ENCODE measurements at regions not wholly inside any gene's neighbourhood (a gene's known extent, or its start where the extent isn't known, plus 50 kb on each side); places are given as distances from the start of the nearest gene placed in this dataset.

DNA sequence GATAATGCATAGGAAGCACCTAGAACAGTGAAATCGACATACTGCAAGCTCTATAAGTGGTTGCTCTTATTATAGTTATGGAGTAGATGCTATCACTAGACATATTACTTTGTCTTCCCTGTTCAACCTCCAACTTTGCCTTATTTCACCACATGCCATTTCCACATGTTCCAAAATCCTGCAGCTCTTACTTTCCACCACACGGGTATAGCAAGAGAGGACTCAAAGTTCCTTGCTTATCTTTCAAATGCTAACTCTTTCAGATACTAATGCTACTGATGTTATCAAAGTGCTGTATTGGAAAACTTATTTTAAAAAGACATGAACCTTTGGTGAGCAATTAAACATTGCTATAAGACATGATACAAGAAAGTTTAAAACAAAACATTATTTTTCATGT is 1130.1 kb downstream of the HACE1 start:
- 3% methylated on average over 2 of the region's 2 CpGs for WGBS (ENCODE audit: insufficient coverage, low coverage, missing lambda C conversion rate)
- intact Hi-C loops (cut with micrococcal nuclease): no loop called here
- Histone ChIP-seq H3K4me1 (replicated peaks in 1 of 2; ENCODE audit: control insufficient read depth in 2 of 2, insufficient read depth in 2 of 2, low read length in 2 of 2) (no peaks in the 10 kb centered on the region), H3K4me3 (no peak overlapping the region), H3K36me3 (ENCODE audit: control insufficient read depth, insufficient read depth, low read length) (no peaks in the 10 kb centered on the region), H3K27me3 (ENCODE audit: control insufficient read depth in 2 of 2, insufficient read depth in 2 of 2, low read length in 2 of 2) (no peaks in the 10 kb centered on the region), H3K9me3 (replicated peaks; ENCODE audit: control insufficient read depth, insufficient read depth, low read depth, low read length) (no peaks in the 10 kb centered on the region), H3K27ac (ENCODE audit: extremely low read depth, low read depth, low read length) (no peak overlapping the region), H4K20me1 (replicated peaks; ENCODE audit: control insufficient read depth, insufficient read depth, low read length) (no peaks in the 10 kb centered on the region), H3K9me1 (ENCODE audit: control insufficient read depth, insufficient read depth, low read length) (no peaks in the 10 kb centered on the region), H3K9ac (ENCODE audit: insufficient read depth in 1 of 2, low read depth in 2 of 2, low read length in 2 of 2) (no peak overlapping the region), H3K79me2 (ENCODE audit: control insufficient read depth, insufficient read depth, low read length) (no peaks in the 10 kb centered on the region), H3K4me2 (ENCODE audit: insufficient read depth, low read length) (no peak overlapping the region), H2AFZ (ENCODE audit: low read depth, low read length) (no peak overlapping the region)
- POLR2A ChIA-PET: no interaction called here
- no peak for FAIRE-seq
- no peak for DNase-seq (ENCODE audit: extremely low read depth in 1 of 4, low spot score in 3 of 4)
- BruUV-seq (replicated peaks): no TSS peak
- CTCF ChIA-PET (ENCODE audit: low intra/inter-chr PET ratio): no interaction called here
- in situ Hi-C loops (cut with MboI): no loop called here
- ATAC-seq: no peak
- no peak for TF ChIP-seq CXXC5 (CRISPR knock-in tag; IDR thresholded peaks at IDR 0.05)
- TF ChIP-seq, protein P1, sequence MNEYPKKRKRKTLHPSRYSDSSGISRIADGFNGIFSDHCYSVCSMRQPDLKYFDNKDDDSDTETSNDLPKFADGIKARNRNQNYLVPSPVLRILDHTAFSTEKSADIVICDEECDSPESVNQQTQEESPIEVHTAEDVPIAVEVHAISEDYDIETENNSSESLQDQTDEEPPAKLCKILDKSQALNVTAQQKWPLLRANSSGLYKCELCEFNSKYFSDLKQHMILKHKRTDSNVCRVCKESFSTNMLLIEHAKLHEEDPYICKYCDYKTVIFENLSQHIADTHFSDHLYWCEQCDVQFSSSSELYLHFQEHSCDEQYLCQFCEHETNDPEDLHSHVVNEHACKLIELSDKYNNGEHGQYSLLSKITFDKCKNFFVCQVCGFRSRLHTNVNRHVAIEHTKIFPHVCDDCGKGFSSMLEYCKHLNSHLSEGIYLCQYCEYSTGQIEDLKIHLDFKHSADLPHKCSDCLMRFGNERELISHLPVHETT (CRISPR knock-in tag; conservative IDR thresholded peaks at IDR 0.05 in 1 of 2, IDR thresholded peaks at IDR 0.05 in 1 of 2): no peak
- TF ChIP-seq KLF6 (CRISPR knock-in tag; IDR thresholded peaks at IDR 0.05; ENCODE audit: borderline replicate concordance): no peak
- no peak for TF ChIP-seq BRF1 (IDR thresholded peaks at IDR 0.05; ENCODE audit: borderline replicate concordance, extremely low read depth, insufficient read length)
- TF ChIP-seq, protein P2, sequence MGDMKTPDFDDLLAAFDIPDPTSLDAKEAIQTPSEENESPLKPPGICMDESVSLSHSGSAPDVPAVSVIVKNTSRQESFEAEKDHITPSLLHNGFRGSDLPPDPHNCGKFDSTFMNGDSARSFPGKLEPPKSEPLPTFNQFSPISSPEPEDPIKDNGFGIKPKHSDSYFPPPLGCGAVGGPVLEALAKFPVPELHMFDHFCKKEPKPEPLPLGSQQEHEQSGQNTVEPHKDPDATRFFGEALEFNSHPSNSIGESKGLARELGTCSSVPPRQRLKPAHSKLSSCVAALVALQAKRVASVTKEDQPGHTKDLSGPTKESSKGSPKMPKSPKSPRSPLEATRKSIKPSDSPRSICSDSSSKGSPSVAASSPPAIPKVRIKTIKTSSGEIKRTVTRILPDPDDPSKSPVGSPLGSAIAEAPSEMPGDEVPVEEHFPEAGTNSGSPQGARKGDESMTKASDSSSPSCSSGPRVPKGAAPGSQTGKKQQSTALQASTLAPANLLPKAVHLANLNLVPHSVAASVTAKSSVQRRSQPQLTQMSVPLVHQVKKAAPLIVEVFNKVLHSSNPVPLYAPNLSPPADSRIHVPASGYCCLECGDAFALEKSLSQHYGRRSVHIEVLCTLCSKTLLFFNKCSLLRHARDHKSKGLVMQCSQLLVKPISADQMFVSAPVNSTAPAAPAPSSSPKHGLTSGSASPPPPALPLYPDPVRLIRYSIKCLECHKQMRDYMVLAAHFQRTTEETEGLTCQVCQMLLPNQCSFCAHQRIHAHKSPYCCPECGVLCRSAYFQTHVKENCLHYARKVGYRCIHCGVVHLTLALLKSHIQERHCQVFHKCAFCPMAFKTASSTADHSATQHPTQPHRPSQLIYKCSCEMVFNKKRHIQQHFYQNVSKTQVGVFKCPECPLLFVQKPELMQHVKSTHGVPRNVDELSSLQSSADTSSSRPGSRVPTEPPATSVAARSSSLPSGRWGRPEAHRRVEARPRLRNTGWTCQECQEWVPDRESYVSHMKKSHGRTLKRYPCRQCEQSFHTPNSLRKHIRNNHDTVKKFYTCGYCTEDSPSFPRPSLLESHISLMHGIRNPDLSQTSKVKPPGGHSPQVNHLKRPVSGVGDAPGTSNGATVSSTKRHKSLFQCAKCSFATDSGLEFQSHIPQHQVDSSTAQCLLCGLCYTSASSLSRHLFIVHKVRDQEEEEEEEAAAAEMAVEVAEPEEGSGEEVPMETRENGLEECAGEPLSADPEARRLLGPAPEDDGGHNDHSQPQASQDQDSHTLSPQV (IDR thresholded peaks at IDR 0.05): no peak
- no peak for TF ChIP-seq TOE1 (IDR thresholded peaks at IDR 0.05; ENCODE audit: borderline replicate concordance)
- TF ChIP-seq TOE1 (CRISPR knock-in tag; IDR thresholded peaks at IDR 0.05; ENCODE audit: borderline replicate concordance, low read depth): no peak
- TF ChIP-seq, protein P3, sequence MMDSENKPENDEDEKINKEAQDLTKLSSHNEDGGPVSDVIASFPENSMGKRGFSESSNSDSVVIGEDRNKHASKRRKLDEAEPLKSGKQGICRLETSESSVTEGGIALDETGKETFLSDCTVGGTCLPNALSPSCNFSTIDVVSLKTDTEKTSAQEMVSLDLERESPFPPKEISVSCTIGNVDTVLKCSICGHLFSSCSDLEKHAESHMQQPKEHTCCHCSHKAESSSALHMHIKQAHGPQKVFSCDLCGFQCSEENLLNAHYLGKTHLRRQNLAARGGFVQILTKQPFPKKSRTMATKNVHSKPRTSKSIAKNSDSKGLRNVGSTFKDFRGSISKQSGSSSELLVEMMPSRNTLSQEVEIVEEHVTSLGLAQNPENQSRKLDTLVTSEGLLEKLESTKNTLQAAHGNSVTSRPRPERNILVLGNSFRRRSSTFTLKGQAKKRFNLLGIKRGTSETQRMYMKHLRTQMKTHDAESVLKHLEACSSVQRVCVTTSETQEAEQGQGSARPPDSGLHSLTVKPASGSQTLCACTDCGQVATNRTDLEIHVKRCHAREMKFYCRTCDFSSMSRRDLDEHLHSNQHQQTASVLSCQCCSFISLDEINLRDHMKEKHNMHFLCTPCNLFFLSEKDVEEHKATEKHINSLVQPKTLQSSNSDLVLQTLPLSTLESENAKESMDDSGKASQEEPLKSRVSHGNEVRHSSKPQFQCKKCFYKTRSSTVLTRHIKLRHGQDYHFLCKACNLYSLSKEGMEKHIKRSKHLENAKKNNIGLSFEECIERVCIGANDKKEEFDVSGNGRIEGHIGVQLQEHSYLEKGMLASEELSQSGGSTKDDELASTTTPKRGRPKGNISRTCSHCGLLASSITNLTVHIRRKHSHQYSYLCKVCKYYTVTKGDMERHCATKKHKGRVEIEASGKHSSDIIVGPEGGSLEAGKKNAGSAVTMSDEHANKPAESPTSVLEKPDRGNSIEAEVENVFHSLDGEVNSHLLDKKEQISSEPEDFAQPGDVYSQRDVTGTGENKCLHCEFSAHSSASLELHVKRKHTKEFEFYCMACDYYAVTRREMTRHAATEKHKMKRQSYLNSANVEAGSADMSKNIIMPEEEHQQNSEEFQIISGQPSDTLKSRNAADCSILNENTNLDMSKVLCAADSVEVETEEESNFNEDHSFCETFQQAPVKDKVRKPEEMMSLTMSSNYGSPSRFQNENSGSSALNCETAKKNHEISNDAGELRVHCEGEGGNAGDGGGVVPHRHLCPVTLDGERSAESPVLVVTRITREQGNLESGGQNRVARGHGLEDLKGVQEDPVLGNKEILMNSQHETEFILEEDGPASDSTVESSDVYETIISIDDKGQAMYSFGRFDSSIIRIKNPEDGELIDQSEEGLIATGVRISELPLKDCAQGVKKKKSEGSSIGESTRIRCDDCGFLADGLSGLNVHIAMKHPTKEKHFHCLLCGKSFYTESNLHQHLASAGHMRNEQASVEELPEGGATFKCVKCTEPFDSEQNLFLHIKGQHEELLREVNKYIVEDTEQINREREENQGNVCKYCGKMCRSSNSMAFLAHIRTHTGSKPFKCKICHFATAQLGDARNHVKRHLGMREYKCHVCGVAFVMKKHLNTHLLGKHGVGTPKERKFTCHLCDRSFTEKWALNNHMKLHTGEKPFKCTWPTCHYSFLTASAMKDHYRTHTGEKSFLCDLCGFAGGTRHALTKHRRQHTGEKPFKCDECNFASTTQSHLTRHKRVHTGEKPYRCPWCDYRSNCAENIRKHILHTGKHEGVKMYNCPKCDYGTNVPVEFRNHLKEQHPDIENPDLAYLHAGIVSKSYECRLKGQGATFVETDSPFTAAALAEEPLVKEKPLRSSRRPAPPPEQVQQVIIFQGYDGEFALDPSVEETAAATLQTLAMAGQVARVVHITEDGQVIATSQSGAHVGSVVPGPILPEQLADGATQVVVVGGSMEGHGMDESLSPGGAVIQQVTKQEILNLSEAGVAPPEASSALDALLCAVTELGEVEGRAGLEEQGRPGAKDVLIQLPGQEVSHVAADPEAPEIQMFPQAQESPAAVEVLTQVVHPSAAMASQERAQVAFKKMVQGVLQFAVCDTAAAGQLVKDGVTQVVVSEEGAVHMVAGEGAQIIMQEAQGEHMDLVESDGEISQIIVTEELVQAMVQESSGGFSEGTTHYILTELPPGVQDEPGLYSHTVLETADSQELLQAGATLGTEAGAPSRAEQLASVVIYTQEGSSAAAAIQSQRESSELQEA (IDR thresholded peaks at IDR 0.05; ENCODE audit: low read depth): no peak
- TF ChIP-seq ZBTB17 (CRISPR knock-in tag; IDR thresholded peaks at IDR 0.05): no peak
